B cell (primary cell): ENCODE measurements at regions not wholly inside any gene's neighbourhood (a gene's known extent, or its start where the extent isn't known, plus 50 kb on each side); places are given as distances from the start of the nearest gene placed in this dataset.

Experiments used
- ATAC-seq: fragments of 200-7000 bp; cut with Tn5 transposase; one replicate; pipeline ENCODE4 v1.10.0; 2021; ENCODE audit warnings: low read depth, mild to moderate bottlenecking, moderate number of reproducible peaks, moderate library complexity
- CTCF ChIA-PET: fragments of 350-600 bp; sonication (Branson Sonifier 250); formaldehyde crosslinking; loops from one replicate; lab custom pipeline; 2021; ENCODE audit warnings: antibody characterized with exemption, inconsistent platforms; lab: Charles Lee
- POLR2A ChIA-PET: fragments of 350-600 bp; sonication (Branson Sonifier 250); formaldehyde crosslinking; loops from one replicate; lab custom pipeline; 2021; ENCODE audit warnings: antibody characterized with exemption; lab: Charles Lee
- DNase-seq: peaks from one replicate; pipeline ENCODE4 v3.0.0; 2013
- H2AFZ ChIP-seq: 2 replicates; pipeline ENCODE4 v1.6.1; 2012; ENCODE audit warnings: mild to moderate bottlenecking, low read depth, low read length; ENCODE audit not compliant: insufficient read depth, poor library complexity, severe bottlenecking
- H3K27ac ChIP-seq, 2 donors: 1 replicate in 1 of 2; 2 replicates in 1 of 2; pipeline ENCODE4 v1.5.1; 2012 to 2013; ENCODE audit warnings: low read length in 2 of 2, mild to moderate bottlenecking in 2 of 2, moderate library complexity in 1 of 2
- H3K27me3 ChIP-seq, 4 experiments: fragments of 200-600 bp in 1 of 4; sonication (generic) in 1 of 4; replicated peaks in 1 of 4; 1 replicate in 2 of 4; 2 replicates in 2 of 4; pipeline versions ENCODE4 v1.6.1 to v1.7.0; 2013 to 2016; ENCODE audit warnings: low read length in 3 of 4, mild to moderate bottlenecking in 2 of 4, mixed read lengths in 1 of 4, moderate library complexity in 1 of 4; ENCODE audit not compliant: insufficient read depth in 4 of 4, control insufficient read depth in 3 of 4; ENCODE audit errors: control extremely low read depth in 1 of 4
- H3K36me3 ChIP-seq, 2 experiments: replicated peaks in 1 of 2; 1 replicate in 1 of 2; 2 replicates in 1 of 2; pipeline versions ENCODE4 v1.6.1 to v1.7.1; 2013; ENCODE audit warnings: low read length in 1 of 2; ENCODE audit not compliant: insufficient read depth in 2 of 2, control insufficient read depth in 1 of 2; ENCODE audit errors: control extremely low read depth in 1 of 2, extremely low read depth in 1 of 2
- H3K4me1 ChIP-seq, 2 donors: fragments of 200-600 bp in 1 of 2; sonication (generic) in 1 of 2; 1 replicate in 1 of 2; 2 replicates in 1 of 2; pipeline versions ENCODE4 v1.5.1 to v1.6.1; 2013 to 2017; ENCODE audit warnings: low read length in 2 of 2; ENCODE audit not compliant: control insufficient read depth in 2 of 2, insufficient read depth in 2 of 2
- H3K4me2 ChIP-seq: replicated peaks from 2 replicates; pipeline ENCODE3; 2012; ENCODE audit warnings: mild to moderate bottlenecking, low read depth, low read length; ENCODE audit not compliant: poor library complexity, severe bottlenecking
- H3K4me3 ChIP-seq, 5 experiments: fragments of 200-600 bp in 1 of 5; sonication (generic) in 1 of 5; 1 replicate in 3 of 5; 2 replicates in 2 of 5; pipeline versions ENCODE4 v1.5.1 to v1.7.0; 2011 to 2016; ENCODE audit warnings: low read length in 4 of 5, mild to moderate bottlenecking in 4 of 5, low read depth in 2 of 5, control low read depth in 1 of 5, moderate library complexity in 1 of 5; ENCODE audit not compliant: insufficient read depth in 1 of 5; ENCODE audit errors: control extremely low read depth in 1 of 5, extremely low read depth in 1 of 5
- H3K79me2 ChIP-seq: fragments of 200-600 bp; sonication (generic); one replicate; pipeline ENCODE4 v1.6.0; 2016; ENCODE audit warnings: low read length; ENCODE audit not compliant: control insufficient read depth, insufficient read depth
- H3K9ac ChIP-seq: fragments of 200-600 bp; sonication (generic); 2 replicates; pipeline ENCODE4 v1.6.1; 2017; ENCODE audit warnings: mild to moderate bottlenecking, low read length, moderate library complexity
- H3K9me3 ChIP-seq, 3 donors: one replicate each; pipeline versions ENCODE4 v1.6.1 to v1.7.1; 2013; ENCODE audit warnings: low read length in 2 of 3; ENCODE audit not compliant: control insufficient read depth in 2 of 3, insufficient read depth in 1 of 3; ENCODE audit errors: control extremely low read depth in 1 of 3
- H4K20me1 ChIP-seq: 2 replicates; pipeline ENCODE4 v1.6.0; 2012; ENCODE audit warnings: mild to moderate bottlenecking, low read length; ENCODE audit not compliant: insufficient read depth, control insufficient read depth, poor library complexity, severe bottlenecking
- H3K27ac Mint-ChIP-seq: one replicate; pipeline ENCODE4 v1.8.0; 2021; ENCODE audit warnings: mixed read lengths
- H3K27me3 Mint-ChIP-seq: one replicate; pipeline ENCODE4 v1.8.0; 2021; ENCODE audit warnings: mixed read lengths
- H3K4me1 Mint-ChIP-seq: one replicate; pipeline ENCODE4 v1.8.0; 2021; ENCODE audit warnings: mixed read lengths
- H3K4me3 Mint-ChIP-seq: one replicate; pipeline ENCODE4 v1.8.0; 2021; ENCODE audit warnings: mixed read lengths
- H3K9me3 Mint-ChIP-seq: one replicate; pipeline ENCODE4 v1.8.0; 2022; ENCODE audit warnings: mixed read lengths; ENCODE audit not compliant: insufficient read depth
- CTCF ChIP-seq: fragments of 200-600 bp; IDR thresholded peaks from one replicate; pipeline ENCODE4 v1.8.0; 2022; ENCODE audit warnings: antibody characterized with exemption, mild to moderate bottlenecking
- EZH2 ChIP-seq: IDR thresholded peaks from 2 replicates; pipeline ENCODE4 v1.6.1; 2012; ENCODE audit warnings: borderline replicate concordance, low read depth, mild to moderate bottlenecking, moderate library complexity, low read length; ENCODE audit not compliant: insufficient read depth, poor library complexity, severe bottlenecking
- WGBS: methylation state at CpG from one replicate; pipeline ENCODE4 v1.1.5; 2013; ENCODE audit warnings: missing lambda C conversion rate; ENCODE audit not compliant: insufficient coverage; 5-methylcytosine and 5-hydroxymethylcytosine counted together
- intact Hi-C: fragments of 100-400 bp; cut with micrococcal nuclease; formaldehyde crosslinking; loops from one replicate; pipeline ENCODE4 v1.10.0; 2022

DNA sequence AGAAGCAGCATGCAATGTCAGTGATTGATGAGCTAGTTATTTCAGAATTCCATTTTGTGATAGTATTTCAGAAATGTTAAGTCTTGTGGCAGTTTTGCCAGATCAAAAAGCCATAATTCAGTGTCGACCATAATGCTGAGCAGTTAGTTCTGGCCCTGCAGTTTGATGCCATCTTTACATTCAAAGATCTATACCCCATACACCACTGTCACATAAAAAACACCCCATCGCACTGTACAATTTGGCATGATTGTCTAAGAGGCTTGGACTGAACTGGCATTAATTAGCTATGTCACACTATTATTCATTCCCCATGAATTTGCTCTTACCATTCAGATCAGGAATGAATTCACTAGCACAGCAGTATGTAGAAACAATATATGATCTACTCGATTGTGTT is 127.7 kb upstream of the EPHA3 start:
- Histone ChIP-seq H3K4me3 (no peak overlapping the region), H3K4me2 (no peak overlapping the region), H3K4me1 (no peaks in the 10 kb centered on the region), H3K9ac (no peak overlapping the region), H3K9me3 (peaks cover 0 to 1% (median 0%) of the 10 kb centered on the region in 3 donors), H3K27ac (no peak overlapping the region), H3K27me3 (no peaks in the 10 kb centered on the region), H3K79me2 (no peaks in the 10 kb centered on the region), H4K20me1 (no peaks in the 10 kb centered on the region), H3K36me3 (no peaks in the 10 kb centered on the region), H2AFZ (no peak overlapping the region)
- no peak overlapping the region for H3K27ac Mint-ChIP-seq
- intact Hi-C loops = no loop called here
- CTCF ChIA-PET = no interaction called here
- 81% methylated on average over 3 of the region's 3 CpGs for WGBS
- no peak for ATAC-seq
- DNase-seq = no peak
- H3K9me3 Mint-ChIP-seq = peaks cover 3% of the 10 kb centered on the region
- H3K4me1 Mint-ChIP-seq = no peaks in the 10 kb centered on the region
- H3K27me3 Mint-ChIP-seq = no peaks in the 10 kb centered on the region
- TF ChIP-seq CTCF (no peak), EZH2 (no peak)
- no peak overlapping the region for H3K4me3 Mint-ChIP-seq
- POLR2A ChIA-PET = no interaction called here

- Mint-ChIP-seq H3K9me3 (peaks cover 2% of the 10 kb centered on the region), H3K4me3 (no peak overlapping the region), H3K27ac (no peak overlapping the region), H3K27me3 (no peaks in the 10 kb centered on the region), H3K4me1 (no peaks in the 10 kb centered on the region)
- POLR2A ChIA-PET = no interaction called here
- Histone ChIP-seq H3K9me3 (peaks cover 0 to 1% (median 0%) of the 10 kb centered on the region in 3 donors), H3K27me3 (no peaks in the 10 kb centered on the region), H4K20me1 (no peaks in the 10 kb centered on the region), H3K9ac (no peak overlapping the region), H3K36me3 (no peaks in the 10 kb centered on the region), H3K27ac (no peak overlapping the region), H3K4me3 (no peak overlapping the region), H3K79me2 (no peaks in the 10 kb centered on the region), H2AFZ (no peak overlapping the region), H3K4me2 (no peak overlapping the region), H3K4me1 (no peaks in the 10 kb centered on the region)
- TF ChIP-seq EZH2 = no peak
- TF ChIP-seq CTCF = no peak
- ATAC-seq (no peak), DNase-seq (no peak)
- WGBS = no CpG with 5 or more reads among the region's 1 CpG
- intact Hi-C loops = no loop called here
- CTCF ChIA-PET = no interaction called here
These were observed 124.0 kb upstream of the EPHA3 start for GRCh38 chr3:88983458-88983857.
